HS-5 (cell line): ENCODE measurements at regions not wholly inside any gene's neighbourhood (a gene's known extent, or its start where the extent isn't known, plus 50 kb on each side); places are given as distances from the start of the nearest gene placed in this dataset.

Experiments used
- DNase-seq: peaks from one replicate; pipeline ENCODE4 v3.0.0-alpha.2; 2012; ENCODE audit warnings: low read depth

- DNase-seq, result no peak
Observed at GRCh38 chr5:136811086-136811485, 445.7 kb upstream of the TRPC7 start.

- peak; percentile 83 for DNase-seq
Observed at GRCh38 chr5:136810261-136810801, 445.0 kb upstream of the TRPC7 start.

DNA sequence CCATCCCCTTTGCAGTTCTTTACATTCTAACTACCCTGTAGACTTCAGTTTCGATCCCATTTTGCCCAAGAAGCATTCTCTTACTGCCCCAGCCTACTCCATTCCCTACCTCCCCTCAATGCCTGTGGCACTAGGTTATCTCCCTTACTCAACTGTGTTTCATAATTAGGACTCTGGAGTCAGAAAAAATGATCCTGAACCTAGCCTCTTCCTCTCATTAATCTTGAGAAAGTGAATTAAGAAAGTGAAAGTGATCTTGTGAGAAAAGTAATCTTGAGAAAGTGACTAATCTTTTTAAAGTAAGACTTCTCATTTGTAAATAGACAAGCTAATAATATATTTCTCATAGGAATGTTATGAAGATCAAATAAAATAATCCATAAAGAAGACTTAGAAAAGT is 444.0 kb upstream of the TRPC7 start:
- DNase-seq, result no peak

DNA sequence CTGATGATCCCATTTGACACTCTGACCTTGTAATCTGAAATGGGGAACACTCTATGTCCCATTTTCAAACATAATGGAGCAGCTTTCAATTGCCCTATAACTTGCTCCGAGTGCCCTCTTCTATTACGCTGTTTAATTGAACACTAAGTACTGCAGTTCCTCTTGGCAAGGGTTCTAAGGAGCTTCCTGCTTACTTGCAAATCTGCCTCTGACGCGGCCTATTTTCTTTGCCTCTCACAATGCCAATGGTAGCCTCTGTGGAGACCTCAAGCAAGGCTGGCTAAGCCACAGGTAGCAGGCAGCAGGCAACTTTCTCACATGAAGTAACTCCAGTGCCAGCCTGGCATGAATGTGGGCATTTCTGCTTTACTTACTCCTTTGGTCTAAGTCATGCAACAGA is 443.4 kb upstream of the TRPC7 start:
- no peak for DNase-seq

DNA sequence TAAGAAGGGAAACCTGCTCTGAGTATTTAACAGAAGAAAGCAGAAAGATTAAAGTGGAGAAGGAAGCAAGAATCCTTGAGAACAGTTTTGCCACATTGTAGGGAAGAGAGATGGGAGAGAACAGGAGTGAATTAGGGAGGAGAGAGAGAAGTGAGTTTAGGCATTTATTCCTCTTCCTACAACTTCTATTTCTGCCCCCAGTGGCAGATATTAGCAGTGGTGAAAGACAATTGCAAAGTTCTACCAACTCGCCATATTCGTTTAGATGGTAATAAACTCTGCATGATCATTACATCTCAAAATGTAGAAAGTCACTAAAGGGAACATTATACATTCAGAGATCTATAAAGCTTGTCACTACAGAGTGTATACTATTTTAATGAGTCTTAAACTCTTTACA is 440.1 kb upstream of the TRPC7 start:
- DNase-seq, result no peak

DNA sequence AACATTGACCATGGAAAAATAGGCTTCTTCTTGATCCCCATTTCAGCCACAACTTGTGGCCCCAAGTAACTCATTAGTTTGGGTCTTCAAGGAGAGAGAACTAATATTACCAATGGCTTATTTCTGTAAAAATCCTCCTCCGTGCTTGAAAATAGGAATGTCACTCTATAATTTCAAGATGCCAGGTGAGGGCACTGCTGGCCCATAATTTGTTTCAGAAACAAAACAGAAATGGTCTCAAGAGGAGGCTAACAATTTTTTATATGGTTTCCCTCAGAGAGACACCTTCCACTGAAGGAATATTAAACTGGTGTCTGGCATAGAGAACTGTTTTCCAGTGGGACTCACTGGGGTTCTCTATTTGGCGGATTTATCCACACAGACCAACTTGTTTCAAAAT is 437.0 kb upstream of the TRPC7 start:
- no peak for DNase-seq

- DNase-seq, result no peak
Observed at GRCh38 chr5:136799806-136800372, 434.5 kb upstream of the TRPC7 start.

DNA sequence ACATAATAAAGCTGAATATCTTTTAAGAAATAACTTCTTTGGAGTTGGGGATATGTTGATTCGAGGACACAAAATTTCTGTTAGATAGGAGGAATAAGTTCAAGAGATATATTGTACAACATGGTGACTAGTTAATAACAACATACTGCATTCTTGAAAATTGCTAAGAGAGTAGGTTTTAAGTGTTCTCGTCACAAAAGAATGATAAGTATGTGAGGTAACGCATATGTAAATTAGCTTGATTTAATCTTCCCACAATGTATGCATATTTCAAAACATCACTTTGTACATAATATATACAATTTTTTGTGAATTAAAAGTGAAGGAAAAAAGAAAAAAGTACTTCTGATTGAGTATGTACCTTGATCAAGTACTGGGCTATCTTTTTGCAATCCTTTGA is 428.0 kb upstream of the TRPC7 start:
- no peak for DNase-seq

DNA sequence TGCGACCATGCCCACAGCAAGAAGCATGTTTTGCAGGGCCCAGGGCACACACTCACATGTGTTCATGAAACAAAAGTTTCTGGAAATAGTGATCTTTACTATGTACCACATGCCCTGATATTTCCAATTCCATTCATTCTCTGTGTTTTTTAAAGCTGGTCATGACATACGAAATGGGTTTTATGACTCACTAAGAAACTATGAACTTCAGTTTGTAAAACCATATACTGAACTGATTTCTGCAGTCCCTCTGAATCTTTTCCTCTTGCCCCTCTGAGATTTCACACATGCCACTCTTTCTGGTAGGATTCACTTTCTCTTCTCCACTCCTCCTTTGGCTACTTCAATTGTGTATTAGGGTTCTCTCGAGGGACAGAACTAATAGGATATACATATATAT is 416.1 kb upstream of the TRPC7 start:
- peak; percentile 49 for DNase-seq

DNA sequence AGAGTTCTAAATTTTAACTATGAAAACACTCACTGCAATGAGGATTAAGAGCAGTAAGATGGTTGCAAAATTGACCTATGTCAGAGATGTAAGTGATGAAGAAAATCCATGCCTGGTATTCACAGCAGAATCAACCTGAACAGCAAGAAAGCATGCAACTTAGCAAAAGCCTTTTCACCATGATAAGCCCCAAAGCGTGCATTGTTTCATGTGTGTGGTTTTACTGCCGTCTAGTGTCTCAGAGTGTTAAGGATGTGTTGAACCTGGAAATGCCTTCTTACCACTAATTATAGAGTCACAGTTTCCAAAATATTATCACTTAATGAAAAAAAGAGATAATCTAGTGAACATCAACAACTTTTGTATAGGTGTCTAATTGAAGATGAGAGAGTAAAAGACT is 415.2 kb upstream of the TRPC7 start:
- no peak for DNase-seq

DNA sequence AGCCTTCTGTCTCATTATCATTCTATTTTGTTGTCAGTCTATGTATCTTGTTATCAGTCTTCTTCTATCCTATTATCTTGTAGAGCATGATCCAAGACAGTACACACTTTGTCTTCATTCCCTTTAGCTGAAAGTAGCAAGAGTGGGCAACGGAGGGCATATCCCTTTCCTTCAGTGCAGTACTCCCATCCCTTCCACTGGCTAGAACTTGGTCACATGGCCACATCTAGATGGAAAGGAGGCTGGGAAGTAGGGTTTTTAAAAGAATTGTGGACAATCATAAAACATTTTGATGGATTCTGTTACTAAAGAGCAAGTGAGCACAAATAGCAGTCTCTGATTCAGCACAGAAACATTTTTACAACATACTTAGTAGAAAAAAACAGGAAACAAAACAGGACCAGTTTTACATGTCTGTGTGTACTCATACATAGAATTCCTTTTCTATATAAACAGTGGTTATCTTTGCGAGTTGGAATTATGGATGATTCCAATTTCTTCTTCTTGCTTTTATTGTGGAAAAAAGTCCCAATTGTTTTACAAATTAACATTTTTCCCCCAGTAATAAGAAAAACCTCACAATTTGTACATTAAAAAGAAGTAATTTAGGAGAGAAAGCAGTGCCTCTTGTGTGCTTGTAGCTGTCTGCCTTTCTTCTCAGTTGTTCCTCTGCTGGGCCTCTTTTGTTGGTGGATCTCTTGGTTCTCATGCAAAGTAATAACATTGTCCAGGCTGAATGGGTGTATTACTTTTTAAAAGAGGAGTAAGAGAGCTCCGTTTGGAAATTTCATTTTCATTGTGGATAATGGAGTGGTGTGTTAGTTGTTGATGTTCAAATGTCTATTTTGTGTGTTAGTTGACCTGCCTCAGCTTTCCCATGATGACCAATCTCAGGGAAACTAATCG is 410.9 kb upstream of the TRPC7 start:
- DNase-seq, result no peak

DNA sequence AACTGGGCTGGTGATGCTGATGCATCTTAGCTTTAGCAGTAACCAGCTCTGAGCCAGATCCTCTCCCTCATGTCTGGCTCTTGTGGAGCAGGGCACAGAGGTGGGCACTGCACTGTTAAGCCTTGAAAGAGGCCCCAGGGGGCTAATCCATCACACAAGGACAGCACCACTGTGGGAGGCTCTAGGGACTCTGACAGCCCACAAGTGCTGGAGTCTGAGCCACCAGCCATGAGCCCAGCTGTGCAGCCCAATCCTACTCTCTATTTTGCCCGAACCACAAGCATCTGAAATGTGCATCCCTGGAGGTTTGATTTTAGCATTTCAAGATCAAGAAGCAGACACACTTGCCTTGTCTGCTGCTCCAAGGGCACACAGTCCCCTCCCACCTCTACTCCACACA is 407.1 kb upstream of the TRPC7 start:
- DNase-seq, result no peak

DNA sequence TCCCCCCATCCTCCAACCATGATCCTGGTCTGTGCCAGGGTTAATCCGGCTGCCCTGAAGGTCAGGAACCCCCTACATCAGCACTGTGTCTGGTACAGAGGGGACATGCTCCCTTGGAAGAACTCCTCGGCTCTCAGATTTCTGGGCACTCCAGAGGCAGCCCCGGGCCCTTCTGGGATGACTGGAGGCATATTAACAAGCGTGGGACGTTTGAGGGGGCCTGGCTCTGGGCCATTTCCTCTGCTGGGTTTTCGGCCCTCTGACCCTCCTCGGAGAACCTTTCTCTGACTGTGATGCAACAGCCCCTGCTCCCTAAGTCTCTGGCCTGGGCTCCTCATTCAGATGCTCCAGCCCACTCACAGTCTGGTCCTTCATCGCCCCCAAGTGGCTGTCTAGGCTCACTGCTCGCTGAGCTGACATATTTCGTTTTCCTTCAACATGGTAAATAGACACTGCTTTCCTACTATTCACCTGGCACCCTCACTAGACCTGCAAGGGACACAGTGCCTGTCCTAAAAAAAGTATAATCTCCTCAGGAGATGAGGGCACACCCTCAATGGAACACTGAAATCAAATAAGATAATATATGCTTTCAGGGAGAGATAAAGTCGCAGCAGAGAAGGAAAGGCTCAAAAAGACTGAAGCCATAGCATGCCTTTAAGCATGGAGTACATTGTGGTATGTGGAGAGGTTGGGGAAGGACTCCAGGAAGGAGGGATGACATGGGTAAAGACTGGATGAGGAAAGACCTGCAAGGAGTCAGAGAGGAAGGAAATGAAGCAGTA is 404.7 kb upstream of the TRPC7 start:
- DNase-seq, result no peak

GRCh38 chr5:136769093-136769492 is 403.7 kb upstream of the TRPC7 start:
- DNase-seq, result no peak

DNA sequence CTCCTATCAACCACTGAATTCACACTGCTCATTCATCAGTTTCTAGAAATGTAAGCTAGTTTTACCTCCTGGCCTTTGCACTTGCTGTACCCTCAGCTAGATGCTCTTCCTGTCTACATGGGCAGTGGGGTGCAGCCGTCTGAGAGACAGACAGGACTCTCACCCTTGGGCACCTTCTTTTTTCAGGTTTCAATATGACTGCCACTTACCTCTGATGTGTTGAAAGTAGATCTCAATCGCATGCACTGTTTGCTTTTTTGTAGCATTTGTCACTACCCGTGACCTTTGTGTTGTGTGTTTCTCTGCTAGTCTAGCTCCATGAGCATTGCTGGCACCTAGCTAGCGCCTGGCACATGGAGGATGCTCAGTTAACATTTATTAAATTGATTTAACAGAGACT is 403.1 kb upstream of the TRPC7 start:
- DNase-seq, result no peak

DNA sequence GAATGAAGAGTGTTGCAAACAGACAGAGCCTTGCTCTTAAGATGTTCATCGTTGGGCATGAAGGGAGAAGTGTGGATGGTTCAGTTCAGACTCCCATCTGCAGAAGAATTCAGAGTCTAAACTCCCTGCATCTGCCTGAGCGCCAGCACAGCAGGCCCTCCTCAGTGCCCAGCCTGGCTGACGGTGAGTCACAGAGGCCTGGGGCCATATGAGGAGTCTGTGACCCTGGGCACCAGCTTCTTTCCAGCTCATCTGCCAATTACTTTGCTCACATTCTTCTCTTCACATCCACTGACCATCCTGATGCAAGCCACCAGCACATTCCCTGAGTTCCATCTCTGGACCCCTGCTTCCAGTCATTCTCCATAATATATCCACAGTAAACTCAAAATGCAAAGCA is 401.1 kb upstream of the TRPC7 start:
- DNase-seq, result no peak

DNA sequence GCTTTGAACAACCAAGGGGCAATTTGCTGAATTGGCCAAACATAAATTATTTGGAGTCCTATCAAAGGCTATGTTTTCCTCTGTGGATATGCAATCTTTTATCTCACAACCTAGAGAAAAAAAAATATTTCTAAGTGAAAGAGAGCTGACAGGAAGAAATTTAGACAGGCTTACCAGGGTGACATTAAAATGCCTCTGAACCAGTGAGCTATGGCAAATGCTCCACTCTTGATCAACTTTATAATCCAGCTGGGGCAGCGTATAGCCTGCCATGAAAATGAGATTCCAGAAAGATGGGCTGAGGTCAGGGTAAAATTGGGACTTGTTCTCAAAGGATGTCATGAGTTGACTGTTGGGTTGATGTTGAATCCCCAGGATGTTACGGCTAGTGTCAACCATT is 399.3 kb upstream of the TRPC7 start:
- no peak for DNase-seq

DNA sequence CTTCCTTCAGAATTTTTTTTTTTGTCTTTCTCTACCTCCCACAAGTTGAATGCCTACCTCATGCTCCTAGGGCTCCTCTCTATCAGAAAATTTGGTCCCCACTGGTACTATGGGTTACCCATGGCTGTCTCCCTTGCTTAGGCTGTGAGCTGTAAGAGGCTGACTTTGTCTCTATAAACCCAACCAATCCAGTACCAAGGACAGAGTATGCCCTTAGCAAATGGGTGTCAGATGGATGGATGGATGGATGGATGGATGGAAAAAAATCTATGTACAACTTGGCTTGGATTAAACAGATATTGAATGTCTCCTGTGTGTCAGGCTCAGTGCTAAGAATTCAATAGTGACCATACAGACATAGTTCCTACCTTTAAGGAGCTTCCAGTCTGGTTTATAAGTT is 398.2 kb upstream of the TRPC7 start:
- DNase-seq, result no peak

DNA sequence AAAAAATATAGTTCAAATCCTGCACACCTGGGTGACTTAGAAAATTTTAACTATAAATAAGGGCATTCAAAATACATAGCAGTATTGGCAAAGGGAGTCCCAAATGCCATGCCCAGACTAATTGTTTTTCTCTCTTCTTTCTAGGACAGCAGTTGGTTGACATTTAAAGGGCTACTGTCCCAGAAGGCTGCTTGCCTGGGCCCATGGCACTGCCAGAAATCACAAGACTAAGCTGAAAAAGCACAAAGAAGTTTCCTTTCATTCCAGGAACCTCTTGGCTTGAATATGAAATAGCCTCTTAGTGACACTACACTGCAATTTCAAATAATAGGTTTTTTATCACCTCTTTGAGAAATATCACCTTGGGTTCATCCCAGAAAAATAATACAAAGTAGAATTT is 388.9 kb upstream of the TRPC7 start:
- no peak for DNase-seq

- no peak for DNase-seq
Observed at GRCh38 chr5:136750224-136750862, 385.0 kb upstream of the TRPC7 start.

DNA sequence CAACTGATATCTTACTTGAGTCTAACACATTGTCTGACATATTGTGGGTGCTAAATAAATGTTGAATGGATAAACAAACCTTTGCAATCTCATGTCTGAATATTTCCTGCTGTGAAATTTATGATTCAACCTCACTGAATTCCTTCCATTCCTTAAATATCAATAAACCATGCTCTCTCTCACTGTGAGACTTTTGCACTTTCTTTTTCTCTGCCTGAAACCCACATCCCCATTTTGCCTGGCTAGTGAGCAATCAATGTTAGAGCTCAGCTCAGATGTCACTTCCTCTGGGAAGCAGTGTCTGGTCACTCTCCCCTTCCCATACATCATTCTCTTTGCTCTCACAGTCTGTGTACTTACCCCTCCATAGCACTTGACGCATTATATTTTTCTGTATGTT is 383.7 kb upstream of the TRPC7 start:
- peak; percentile 8 for DNase-seq

- DNase-seq, result no peak
Observed at GRCh38 chr5:136743052-136743451, 377.7 kb upstream of the TRPC7 start.
